OCI-LY1 (cell line): ENCODE measurements at regions not wholly inside any gene's neighbourhood (a gene's known extent, or its start where the extent isn't known, plus 50 kb on each side); places are given as distances from the start of the nearest gene placed in this dataset.

Source experiments
- H2AFZ ChIP-seq: fragments of 200-600 bp; sonication (generic), shearing (Covaris generic); 2 replicates; pipeline ENCODE4 v1.6.0; 2014; ENCODE audit warnings: antibody characterized with exemption, mild to moderate bottlenecking, low read length
- H3F3A ChIP-seq: fragments of 200-600 bp; sonication (generic), shearing (Covaris generic); 2 replicates; pipeline ENCODE4 v1.6.0; 2014; ENCODE audit warnings: mild to moderate bottlenecking, antibody characterized with exemption, low read length, moderate library complexity; ENCODE audit not compliant: insufficient read depth
- H3K27ac ChIP-seq: fragments of 200-600 bp; sonication (generic); 2 replicates; pipeline ENCODE4 v1.5.1; 2014; ENCODE audit warnings: low read length, mixed run types, mild to moderate bottlenecking, low read depth; ENCODE audit not compliant: poor library complexity, severe bottlenecking
- H3K27me3 ChIP-seq: fragments of 200-600 bp; sonication (generic); 2 replicates; pipeline ENCODE4 v1.6.0; 2014; ENCODE audit warnings: antibody characterized with exemption, mild to moderate bottlenecking, low read length, moderate library complexity; ENCODE audit not compliant: insufficient read depth
- H3K36me3 ChIP-seq: fragments of 200-600 bp; sonication (generic); 2 replicates; pipeline ENCODE4 v1.6.1; 2014; ENCODE audit warnings: mild to moderate bottlenecking, antibody characterized with exemption, low read length, moderate library complexity, mixed read lengths; ENCODE audit not compliant: insufficient read depth
- H3K4me1 ChIP-seq: fragments of 200-600 bp; sonication (generic); 2 replicates; pipeline ENCODE4 v1.5.1; 2014; ENCODE audit warnings: mild to moderate bottlenecking, low read length, moderate library complexity; ENCODE audit not compliant: insufficient read depth, severe bottlenecking
- H3K4me2 ChIP-seq: fragments of 200-600 bp; sonication (generic), shearing (Covaris generic); 2 replicates; pipeline ENCODE4 v1.6.1; 2014; ENCODE audit warnings: low read length
- H3K4me3 ChIP-seq: fragments of 200-600 bp; sonication (generic); 2 replicates; pipeline ENCODE4 v1.5.1; 2014; ENCODE audit warnings: low read length, low read depth, mild to moderate bottlenecking, mixed read lengths; ENCODE audit not compliant: poor library complexity, severe bottlenecking
- H3K79me2 ChIP-seq: fragments of 200-600 bp; shearing (Covaris generic); 2 replicates; pipeline ENCODE4 v1.6.1; 2016; ENCODE audit warnings: mixed run types, low read length, mixed read lengths; ENCODE audit not compliant: insufficient read depth
- H3K9ac ChIP-seq: fragments of 200-600 bp; sonication (generic), shearing (Covaris generic); 2 replicates; pipeline ENCODE4 v1.6.1; 2014; ENCODE audit warnings: mild to moderate bottlenecking, low read length, mixed read lengths
- H3K9me2 ChIP-seq: fragments of 200-600 bp; sonication (generic), shearing (Covaris generic); 2 replicates; pipeline ENCODE4 v1.6.1; 2014; ENCODE audit warnings: low read depth, mild to moderate bottlenecking, low read length, mixed read lengths
- H3K9me3 ChIP-seq: fragments of 200-600 bp; shearing (Covaris generic); 2 replicates; pipeline ENCODE4 v1.6.1; 2014; ENCODE audit warnings: low read length, mixed read lengths
- H4K20me1 ChIP-seq: fragments of 200-600 bp; sonication (generic), shearing (Covaris generic); 2 replicates; pipeline ENCODE4 v1.6.0; 2016; ENCODE audit warnings: mild to moderate bottlenecking, low read length; ENCODE audit not compliant: insufficient read depth
- EZH2 ChIP-seq: fragments of 200-600 bp; sonication (generic), shearing (Covaris generic); IDR thresholded peaks from 2 replicates; pipeline ENCODE4 v1.8.0; 2017; ENCODE audit warnings: borderline replicate concordance, mixed run types, mild to moderate bottlenecking, antibody characterized with exemption, low read length, moderate library complexity, mixed read lengths
- TF ChIP-seq, protein P1 (sequence below): fragments of 200-600 bp; sonication (generic), shearing (Covaris generic); IDR thresholded peaks from 2 replicates; pipeline ENCODE4 v1.5.1; 2017; ENCODE audit warnings: mild to moderate bottlenecking, antibody characterized with exemption, low read length, moderate library complexity, mixed read lengths

DNA sequence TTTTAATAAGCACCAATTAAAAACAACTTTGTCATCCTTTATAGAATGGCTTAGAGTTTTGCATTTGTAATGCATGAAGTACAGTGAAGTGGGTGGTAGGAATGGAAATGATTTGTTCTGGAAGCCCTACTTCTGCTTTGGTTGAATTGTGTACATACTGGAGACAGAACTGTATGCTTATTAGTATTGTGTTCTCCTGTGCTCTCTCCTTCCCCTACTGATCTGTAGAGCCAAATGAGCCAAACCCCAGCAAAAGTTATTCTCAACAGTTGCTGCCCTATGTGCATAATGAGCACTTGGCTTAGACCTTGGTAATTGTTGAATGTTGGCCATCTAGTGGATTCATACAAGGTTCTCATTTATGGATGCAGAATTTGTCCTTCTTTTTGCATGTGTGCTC lies 916.1 kb downstream of the GALC start:
- H3K27ac ChIP-seq: no peak overlapping the region
- TF ChIP-seq, protein P1, sequence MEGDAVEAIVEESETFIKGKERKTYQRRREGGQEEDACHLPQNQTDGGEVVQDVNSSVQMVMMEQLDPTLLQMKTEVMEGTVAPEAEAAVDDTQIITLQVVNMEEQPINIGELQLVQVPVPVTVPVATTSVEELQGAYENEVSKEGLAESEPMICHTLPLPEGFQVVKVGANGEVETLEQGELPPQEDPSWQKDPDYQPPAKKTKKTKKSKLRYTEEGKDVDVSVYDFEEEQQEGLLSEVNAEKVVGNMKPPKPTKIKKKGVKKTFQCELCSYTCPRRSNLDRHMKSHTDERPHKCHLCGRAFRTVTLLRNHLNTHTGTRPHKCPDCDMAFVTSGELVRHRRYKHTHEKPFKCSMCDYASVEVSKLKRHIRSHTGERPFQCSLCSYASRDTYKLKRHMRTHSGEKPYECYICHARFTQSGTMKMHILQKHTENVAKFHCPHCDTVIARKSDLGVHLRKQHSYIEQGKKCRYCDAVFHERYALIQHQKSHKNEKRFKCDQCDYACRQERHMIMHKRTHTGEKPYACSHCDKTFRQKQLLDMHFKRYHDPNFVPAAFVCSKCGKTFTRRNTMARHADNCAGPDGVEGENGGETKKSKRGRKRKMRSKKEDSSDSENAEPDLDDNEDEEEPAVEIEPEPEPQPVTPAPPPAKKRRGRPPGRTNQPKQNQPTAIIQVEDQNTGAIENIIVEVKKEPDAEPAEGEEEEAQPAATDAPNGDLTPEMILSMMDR: no peak
- TF ChIP-seq EZH2: no peak
- no peak overlapping the region for H3K4me2 ChIP-seq

DNA sequence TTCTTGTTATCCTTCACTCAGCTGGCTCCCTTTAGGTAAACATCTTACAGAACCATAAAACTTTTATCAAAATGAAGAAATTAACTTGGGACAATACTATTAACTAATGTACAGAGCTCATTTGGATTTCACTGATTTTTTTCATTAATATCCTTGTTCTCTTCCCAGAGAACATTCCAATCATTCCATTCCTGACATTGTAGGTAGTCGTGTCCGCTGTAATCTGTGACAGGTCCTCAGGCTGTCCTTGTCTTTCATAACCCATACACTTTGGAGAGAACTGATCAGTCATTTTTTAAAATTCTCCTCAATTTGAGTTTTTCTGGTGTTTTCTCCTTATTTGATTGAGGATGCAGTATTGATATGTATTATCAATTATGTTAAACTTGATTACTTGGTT lies 916.8 kb downstream of the GALC start:
- Histone ChIP-seq H3F3A (no peaks in the 10 kb centered on the region), H3K9me3 (no peaks in the 10 kb centered on the region), H3K36me3 (no peaks in the 10 kb centered on the region), H3K4me1 (no peaks in the 10 kb centered on the region), H3K79me2 (no peaks in the 10 kb centered on the region), H3K4me3 (no peak overlapping the region), H2AFZ (no peak overlapping the region), H3K9ac (no peak overlapping the region), H3K27me3 (no peaks in the 10 kb centered on the region), H3K4me2 (no peak overlapping the region), H3K9me2 (no peaks in the 10 kb centered on the region), H3K27ac (no peak overlapping the region), H4K20me1 (no peaks in the 10 kb centered on the region)
- TF ChIP-seq, protein P1: no peak
- TF ChIP-seq EZH2: no peak

More for the DNA sequence above, 916.1 kb downstream of the GALC start:
- no peaks in the 10 kb centered on the region for H3K9me3 ChIP-seq
- no peaks in the 10 kb centered on the region for H3F3A ChIP-seq
- H3K4me1 ChIP-seq: no peaks in the 10 kb centered on the region
- H3K9me2 ChIP-seq: no peaks in the 10 kb centered on the region
- no peak overlapping the region for H3K9ac ChIP-seq
- no peaks in the 10 kb centered on the region for H3K27me3 ChIP-seq
- H4K20me1 ChIP-seq: no peaks in the 10 kb centered on the region
- H3K36me3 ChIP-seq: no peaks in the 10 kb centered on the region
- H2AFZ ChIP-seq: no peak overlapping the region
- H3K79me2 ChIP-seq: no peaks in the 10 kb centered on the region
- no peak overlapping the region for H3K4me3 ChIP-seq

DNA sequence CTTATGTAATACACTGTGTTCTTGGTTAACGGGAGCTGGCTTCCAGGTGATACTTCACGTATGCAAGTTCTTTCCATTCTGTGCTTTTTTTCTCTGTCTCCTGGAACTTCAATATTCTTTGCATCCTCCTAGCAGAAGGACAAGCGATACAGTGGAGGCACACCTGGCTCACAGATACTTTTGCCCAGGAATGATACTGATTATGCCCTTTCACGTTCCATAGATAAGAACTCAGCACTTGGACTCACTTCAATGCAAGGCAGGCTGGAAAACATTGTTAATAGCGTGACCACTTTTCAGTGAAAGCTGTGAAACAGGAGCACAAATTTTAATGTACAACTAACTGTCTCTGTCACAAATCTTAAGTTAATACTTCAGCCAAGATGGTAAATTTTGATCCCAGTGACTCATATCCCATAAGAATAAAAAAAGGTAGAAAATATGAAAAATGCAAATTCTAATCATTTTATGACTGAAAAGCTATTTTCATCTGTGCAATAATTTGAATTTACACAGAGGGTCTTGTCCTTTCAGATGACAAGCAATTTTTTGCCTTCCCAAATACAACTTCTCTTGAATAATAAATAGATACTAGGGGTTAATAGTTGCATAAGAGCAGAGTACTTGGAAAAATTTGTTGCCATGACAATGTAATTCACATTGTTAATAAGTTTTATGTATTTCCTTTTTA lies 919.0 kb downstream of the GALC start:
- no peak overlapping the region for H3K4me2 ChIP-seq
- no peaks in the 10 kb centered on the region for H3K79me2 ChIP-seq

More for the DNA sequence above, 919.0 kb downstream of the GALC start:
- Histone ChIP-seq H3K36me3 (no peaks in the 10 kb centered on the region), H3K27me3 (no peaks in the 10 kb centered on the region), H4K20me1 (no peaks in the 10 kb centered on the region), H3K4me1 (no peaks in the 10 kb centered on the region), H3K27ac (no peak overlapping the region), H3K9me2 (no peaks in the 10 kb centered on the region), H3K9me3 (no peaks in the 10 kb centered on the region), H3K9ac (no peak overlapping the region), H3F3A (no peaks in the 10 kb centered on the region), H3K4me3 (no peak overlapping the region), H2AFZ (no peak overlapping the region)
- TF ChIP-seq EZH2: no peak
- TF ChIP-seq, protein P1: no peak
